Liver (tissue), 3 donors: ENCODE measurements at regions not wholly inside any gene's neighbourhood (a gene's known extent, or its start where the extent isn't known, plus 50 kb on each side); places are given as distances from the start of the nearest gene placed in this dataset.

Experiments
- ATF3 ChIP-seq: IDR thresholded peaks from 2 replicates; pipeline ENCODE4 v1.6.1; 2016; ENCODE audit warnings: antibody characterized with exemption
- CTCF ChIP-seq: fragments of 150-350 bp; IDR thresholded peaks from 2 replicates; pipeline ENCODE4 v1.5.1; 2017; ENCODE audit warnings: improper control_type of control experiment, low read depth, low read length; ENCODE audit not compliant: missing input control
- EGR1 ChIP-seq, 2 donors: IDR thresholded peaks; 2 replicates each; pipeline ENCODE4 v1.6.1; 2016 to 2018; ENCODE audit warnings: antibody characterized with exemption in 2 of 2, low read depth in 2 of 2
- JUND ChIP-seq, 2 donors: IDR thresholded peaks; 2 replicates each; pipeline ENCODE4 v1.6.1; 2016; ENCODE audit warnings: antibody characterized with exemption in 2 of 2
- MAX ChIP-seq: IDR thresholded peaks from 2 replicates; pipeline ENCODE4 v1.6.1; 2016; ENCODE audit warnings: antibody characterized with exemption
- RAD21 ChIP-seq, 2 donors: IDR thresholded peaks; 2 replicates each; pipeline ENCODE4 v1.6.1; 2016; ENCODE audit warnings: antibody characterized with exemption in 2 of 2, mild to moderate bottlenecking in 2 of 2
- REST ChIP-seq: IDR thresholded peaks from 2 replicates; pipeline ENCODE4 v1.6.1; 2016; ENCODE audit warnings: antibody characterized with exemption, mild to moderate bottlenecking
- RXRA ChIP-seq, 2 donors: IDR thresholded peaks; 2 replicates each; pipeline ENCODE4 v1.6.1; 2017 to 2018; ENCODE audit warnings: antibody characterized with exemption in 2 of 2, mild to moderate bottlenecking in 1 of 2
- TAF1 ChIP-seq: conservative IDR thresholded peaks from 2 replicates; pipeline ENCODE4 v1.6.1; 2016; ENCODE audit warnings: antibody characterized with exemption, mild to moderate bottlenecking
- YY1 ChIP-seq: IDR thresholded peaks from 2 replicates; pipeline ENCODE4 v1.6.1; 2016; ENCODE audit warnings: antibody characterized with exemption, mild to moderate bottlenecking
- donor health status: healthy.
- donor health status: healthy.

- TF ChIP-seq CTCF (no peak), TAF1 (no peak), EGR1 (IDR thresholded peaks at IDR 0.05; ENCODE audit: low read depth in 2 of 2) (no peak), YY1 (no peak), RAD21 (IDR thresholded peaks at IDR 0.05) (no peak), RXRA (IDR thresholded peaks at IDR 0.05) (no peak), MAX (no peak), REST (no peak), JUND (IDR thresholded peaks at IDR 0.05) (no peak), ATF3 (no peak)
Measured at GRCh38 chr4:56261027-56261426, 126.3 kb downstream of the AASDH start.
